HepG2 (cell line): ENCODE measurements at regions not wholly inside any gene's neighbourhood (a gene's known extent, or its start where the extent isn't known, plus 50 kb on each side); places are given as distances from the start of the nearest gene placed in this dataset.

Experiments
- BCL6 ChIP-seq: IDR thresholded peaks from 2 replicates; pipeline ENCODE4 v1.6.1; 2016; ENCODE audit warnings: missing genetic modification reagents, missing compliant biosample characterization
- GRHL1 ChIP-seq: sonication (generic); formaldehyde crosslinking; conservative IDR thresholded peaks from 2 replicates; pipeline ENCODE4 v1.8.0; 2022; ENCODE audit warnings: missing genetic modification reagents
- KDM1A ChIP-seq: IDR thresholded peaks from 2 replicates; pipeline ENCODE4 v1.6.1; 2016; ENCODE audit warnings: missing compliant biosample characterization
- KDM6A ChIP-seq: IDR thresholded peaks from 2 replicates; pipeline ENCODE4 v1.6.1; 2016; ENCODE audit warnings: low read depth
- MYC ChIP-seq: sonication (generic); formaldehyde crosslinking; IDR thresholded peaks from 2 replicates; pipeline ENCODE4 v1.9.0; 2021; ENCODE audit warnings: missing genetic modification reagents, borderline replicate concordance
- NFE2L2 ChIP-seq: fragments of 150-350 bp; IDR thresholded peaks from 2 replicates; pipeline ENCODE4 v1.6.1; 2014; ENCODE audit warnings: low read length
- RELA ChIP-seq: sonication (generic); formaldehyde crosslinking; IDR thresholded peaks from 2 replicates; pipeline ENCODE4 v1.4.0; 2020; ENCODE audit warnings: missing genetic modification reagents
- TFAP4 ChIP-seq: sonication (generic); IDR thresholded peaks from 2 replicates; pipeline ENCODE4 v1.6.1; 2016; ENCODE audit warnings: low read depth, borderline replicate concordance
- ZNF512B ChIP-seq: sonication (generic); formaldehyde crosslinking; IDR thresholded peaks from 2 replicates; pipeline ENCODE4 v1.5.1; 2020; ENCODE audit warnings: missing genetic modification reagents, mild to moderate bottlenecking, borderline replicate concordance
- TF ChIP-seq, protein P1 (sequence below): sonication (generic); formaldehyde crosslinking; IDR thresholded peaks from 2 replicates; pipeline ENCODE4 v1.4.0; 2020; ENCODE audit warnings: missing genetic modification reagents

- TF ChIP-seq KDM6A (CRISPR knock-in tag) (no peak), TFAP4 (no peak), RELA (no peak), KDM1A (CRISPR knock-in tag) (no peak), ZNF512B (CRISPR knock-in tag) (no peak), BCL6 (CRISPR knock-in tag) (no peak), GRHL1 (CRISPR knock-in tag) (no peak), MYC (no peak), NFE2L2 (no peak)
- TF ChIP-seq, protein P1, sequence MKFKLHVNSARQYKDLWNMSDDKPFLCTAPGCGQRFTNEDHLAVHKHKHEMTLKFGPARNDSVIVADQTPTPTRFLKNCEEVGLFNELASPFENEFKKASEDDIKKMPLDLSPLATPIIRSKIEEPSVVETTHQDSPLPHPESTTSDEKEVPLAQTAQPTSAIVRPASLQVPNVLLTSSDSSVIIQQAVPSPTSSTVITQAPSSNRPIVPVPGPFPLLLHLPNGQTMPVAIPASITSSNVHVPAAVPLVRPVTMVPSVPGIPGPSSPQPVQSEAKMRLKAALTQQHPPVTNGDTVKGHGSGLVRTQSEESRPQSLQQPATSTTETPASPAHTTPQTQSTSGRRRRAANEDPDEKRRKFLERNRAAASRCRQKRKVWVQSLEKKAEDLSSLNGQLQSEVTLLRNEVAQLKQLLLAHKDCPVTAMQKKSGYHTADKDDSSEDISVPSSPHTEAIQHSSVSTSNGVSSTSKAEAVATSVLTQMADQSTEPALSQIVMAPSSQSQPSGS (CRISPR knock-in tag): no peak
These were observed 77.2 kb upstream of the PPARA start for GRCh38 chr22:46072981-46073682.
